ENCODE measurements at regions not wholly inside any gene's neighbourhood (a gene's known extent, or its start where the extent isn't known, plus 50 kb on each side); places are given as distances from the start of the nearest gene placed in this dataset.

GRCh38 chr20:59411589-59411988, 111.2 kb downstream of the EDN3 start:
- no CpG with 5 or more reads among the region's 7 CpGs for WGBS (ENCODE audit: extremely low coverage, insufficient coverage, insufficient read length)

GRCh38 chr20:59412181-59412580, 111.8 kb downstream of the EDN3 start:
- Histone ChIP-seq H4K8ac (ENCODE audit: low read depth, low read length) (no peak overlapping the region), H3K36me3 (ENCODE audit: control insufficient read depth in 1 of 2, insufficient read depth in 2 of 2, low read length in 2 of 2) (no peaks in the 10 kb centered on the region), H3K4ac (ENCODE audit: low read depth, low read length) (no peak overlapping the region), H3K4me1 (ENCODE audit: control insufficient read depth in 1 of 2, insufficient read depth in 2 of 2, low read length in 2 of 2) (peaks cover 5 to 9% of the 10 kb centered on the region in 2 experiments), H2AK5ac (ENCODE audit: low read length) (no peak overlapping the region), H2BK120ac (ENCODE audit: insufficient read depth, low read length, poor library complexity) (no peak overlapping the region), H3K14ac (ENCODE audit: low read length) (no peak overlapping the region), H3K27ac (ENCODE audit: low read depth, low read length) (no peak overlapping the region), H3K9ac (ENCODE audit: low read length) (no peak overlapping the region), H3K27me3 (ENCODE audit: insufficient read depth, low read length) (peaks cover 2% of the 10 kb centered on the region), H2BK12ac (ENCODE audit: low read length) (no peak overlapping the region), H4K91ac (ENCODE audit: low read depth, low read length) (no peak overlapping the region), H3K23ac (ENCODE audit: low read length) (no peak overlapping the region), H2AFZ (ENCODE audit: insufficient read depth, low read length, poor library complexity) (no peak overlapping the region), H4K12ac (ENCODE audit: low read depth, low read length) (no peak overlapping the region), H3K4me3 (ENCODE audit: low read depth, low read length) (no peak overlapping the region), H3K4me2 (ENCODE audit: low read length) (no peak overlapping the region), H3K9me3 (ENCODE audit: insufficient read depth, low read depth, low read length) (peaks cover 2% of the 10 kb centered on the region), H3K79me2 (ENCODE audit: control insufficient read depth, insufficient read depth, low read length, poor library complexity) (no peaks in the 10 kb centered on the region), H3K18ac (ENCODE audit: low read length) (no peak overlapping the region), H3K79me1 (ENCODE audit: low read length) (no peaks in the 10 kb centered on the region), H2BK5ac (ENCODE audit: low read depth, low read length, poor library complexity) (no peak overlapping the region)
- WGBS (ENCODE audit: extremely low coverage, insufficient coverage, insufficient read length): no CpG with 5 or more reads among the region's 6 CpGs
- no peak for DNase-seq

More at GRCh38 chr20:59411589-59411988, 111.2 kb downstream of the EDN3 start:
- no peak overlapping the region for H3K14ac ChIP-seq (ENCODE audit: low read length)
- H3K79me1 ChIP-seq (ENCODE audit: low read length): no peaks in the 10 kb centered on the region
- H3K79me2 ChIP-seq (ENCODE audit: control insufficient read depth, insufficient read depth, low read length, poor library complexity): no peaks in the 10 kb centered on the region
- H2BK120ac ChIP-seq (ENCODE audit: insufficient read depth, low read length, poor library complexity): no peak overlapping the region
- no peak overlapping the region for H4K12ac ChIP-seq (ENCODE audit: low read depth, low read length)
- H3K9ac ChIP-seq (ENCODE audit: low read length): no peak overlapping the region
- H3K18ac ChIP-seq (ENCODE audit: low read length): no peak overlapping the region
- H3K36me3 ChIP-seq (ENCODE audit: control insufficient read depth in 1 of 2, insufficient read depth in 2 of 2, low read length in 2 of 2): no peaks in the 10 kb centered on the region
- H2BK12ac ChIP-seq (ENCODE audit: low read length): no peak overlapping the region
- no peaks in the 10 kb centered on the region for H3K9me3 ChIP-seq (ENCODE audit: insufficient read depth, low read depth, low read length)
- no peak overlapping the region for H4K8ac ChIP-seq (ENCODE audit: low read depth, low read length)
- no peak overlapping the region for H3K27ac ChIP-seq (ENCODE audit: low read depth, low read length)
- H2BK5ac ChIP-seq (ENCODE audit: low read depth, low read length, poor library complexity): no peak overlapping the region
- H3K4me3 ChIP-seq (ENCODE audit: low read depth, low read length): no peak overlapping the region
- no peak overlapping the region for H2AFZ ChIP-seq (ENCODE audit: insufficient read depth, low read length, poor library complexity)
- no peak overlapping the region for H3K4me2 ChIP-seq (ENCODE audit: low read length)
- no peak overlapping the region for H2AK5ac ChIP-seq (ENCODE audit: low read length)
- no peak overlapping the region for H3K23ac ChIP-seq (ENCODE audit: low read length)
- no peak for DNase-seq
- H3K27me3 ChIP-seq (ENCODE audit: insufficient read depth, low read length): peaks cover 5% of the 10 kb centered on the region
- peaks cover 5 to 9% of the 10 kb centered on the region in 2 experiments for H3K4me1 ChIP-seq (ENCODE audit: control insufficient read depth in 1 of 2, insufficient read depth in 2 of 2, low read length in 2 of 2)
- no peak overlapping the region for H4K91ac ChIP-seq (ENCODE audit: low read depth, low read length)
- no peak overlapping the region for H3K4ac ChIP-seq (ENCODE audit: low read depth, low read length)

- Histone ChIP-seq H3K4ac (ENCODE audit: low read depth, low read length) (no peak overlapping the region), H2BK120ac (ENCODE audit: insufficient read depth, low read length, poor library complexity) (no peak overlapping the region), H2AFZ (ENCODE audit: insufficient read depth, low read length, poor library complexity) (no peak overlapping the region), H3K79me1 (ENCODE audit: low read length) (no peaks in the 10 kb centered on the region), H3K27ac (ENCODE audit: low read depth, low read length) (no peak overlapping the region), H3K4me1 (ENCODE audit: control insufficient read depth in 1 of 2, insufficient read depth in 2 of 2, low read length in 2 of 2) (peaks cover 5 to 9% of the 10 kb centered on the region in 2 experiments), H3K4me2 (ENCODE audit: low read length) (no peak overlapping the region), H3K79me2 (ENCODE audit: control insufficient read depth, insufficient read depth, low read length, poor library complexity) (no peaks in the 10 kb centered on the region), H3K9me3 (ENCODE audit: insufficient read depth, low read depth, low read length) (peaks cover 2% of the 10 kb centered on the region), H3K23ac (ENCODE audit: low read length) (no peak overlapping the region), H3K9ac (ENCODE audit: low read length) (no peak overlapping the region), H2BK5ac (ENCODE audit: low read depth, low read length, poor library complexity) (no peak overlapping the region), H2BK12ac (ENCODE audit: low read length) (no peak overlapping the region), H3K36me3 (ENCODE audit: control insufficient read depth in 1 of 2, insufficient read depth in 2 of 2, low read length in 2 of 2) (no peaks in the 10 kb centered on the region), H4K8ac (ENCODE audit: low read depth, low read length) (no peak overlapping the region), H3K18ac (ENCODE audit: low read length) (no peak overlapping the region), H4K91ac (ENCODE audit: low read depth, low read length) (no peak overlapping the region), H3K27me3 (ENCODE audit: insufficient read depth, low read length) (peaks cover 2% of the 10 kb centered on the region), H4K12ac (ENCODE audit: low read depth, low read length) (no peak overlapping the region), H2AK5ac (ENCODE audit: low read length) (no peak overlapping the region), H3K4me3 (ENCODE audit: low read depth, low read length) (no peak overlapping the region), H3K14ac (ENCODE audit: low read length) (no peak overlapping the region)
- DNase-seq: no peak
- WGBS (ENCODE audit: extremely low coverage, insufficient coverage, insufficient read length): no CpG with 5 or more reads among the region's 6 CpGs
Observed at GRCh38 chr20:59412875-59413284, 112.5 kb downstream of the EDN3 start.

GRCh38 chr20:59413326-59413865, 113.0 kb downstream of the EDN3 start:
- no peak overlapping the region for H2AFZ ChIP-seq (ENCODE audit: insufficient read depth, low read length, poor library complexity)
- peak overlapping the region; percentile 37 for H3K27ac ChIP-seq (ENCODE audit: low read depth, low read length)
- DNase-seq: no peak
- peaks cover 2% of the 10 kb centered on the region for H3K9me3 ChIP-seq (ENCODE audit: insufficient read depth, low read depth, low read length)
- H3K79me1 ChIP-seq (ENCODE audit: low read length): no peaks in the 10 kb centered on the region
- no peak overlapping the region for H3K4ac ChIP-seq (ENCODE audit: low read depth, low read length)
- H3K9ac ChIP-seq (ENCODE audit: low read length): no peak overlapping the region
- H4K8ac ChIP-seq (ENCODE audit: low read depth, low read length): no peak overlapping the region
- no peak overlapping the region for H3K23ac ChIP-seq (ENCODE audit: low read length)
- peaks cover 5 to 9% of the 10 kb centered on the region in 2 experiments for H3K4me1 ChIP-seq (ENCODE audit: control insufficient read depth in 1 of 2, insufficient read depth in 2 of 2, low read length in 2 of 2)
- no peak overlapping the region for H2AK5ac ChIP-seq (ENCODE audit: low read length)
- H3K79me2 ChIP-seq (ENCODE audit: control insufficient read depth, insufficient read depth, low read length, poor library complexity): no peaks in the 10 kb centered on the region
- H4K91ac ChIP-seq (ENCODE audit: low read depth, low read length): no peak overlapping the region
- no peak overlapping the region for H3K4me3 ChIP-seq (ENCODE audit: low read depth, low read length)
- H2BK5ac ChIP-seq (ENCODE audit: low read depth, low read length, poor library complexity): no peak overlapping the region
- WGBS (ENCODE audit: extremely low coverage, insufficient coverage, insufficient read length): no CpG with 5 or more reads among the region's 6 CpGs
- peak overlapping the region; percentile 11 for H3K4me2 ChIP-seq (ENCODE audit: low read length)
- H2BK12ac ChIP-seq (ENCODE audit: low read length): no peak overlapping the region
- H3K14ac ChIP-seq (ENCODE audit: low read length): no peak overlapping the region
- H2BK120ac ChIP-seq (ENCODE audit: insufficient read depth, low read length, poor library complexity): no peak overlapping the region
- no peaks in the 10 kb centered on the region for H3K36me3 ChIP-seq (ENCODE audit: control insufficient read depth in 1 of 2, insufficient read depth in 2 of 2, low read length in 2 of 2)
- H3K18ac ChIP-seq (ENCODE audit: low read length): no peak overlapping the region
- peaks cover 2% of the 10 kb centered on the region for H3K27me3 ChIP-seq (ENCODE audit: insufficient read depth, low read length)
- no peak overlapping the region for H4K12ac ChIP-seq (ENCODE audit: low read depth, low read length)
